SK-N-MC (cell line): ENCODE measurements at regions not wholly inside any gene's neighbourhood (a gene's known extent, or its start where the extent isn't known, plus 50 kb on each side); places are given as distances from the start of the nearest gene placed in this dataset.

Experiments
- EZH2 ChIP-seq: fragments of 200-600 bp; sonication (generic); IDR thresholded peaks from one replicate; pipeline ENCODE4 v1.6.1; 2017; ENCODE audit warnings: antibody characterized with exemption
- POLR2AphosphoS5 ChIP-seq: IDR thresholded peaks from 2 replicates; pipeline ENCODE4 v1.6.1; 2012; ENCODE audit warnings: mild to moderate bottlenecking, low read depth, low read length, borderline replicate concordance

- TF ChIP-seq EZH2 (no peak), POLR2AphosphoS5 (no peak)
Measured at GRCh38 chr2:152278526-152278925, 56.4 kb upstream of the FMNL2 start.
